IMR-90 (cell line): ENCODE measurements at regions not wholly inside any gene's neighbourhood (a gene's known extent, or its start where the extent isn't known, plus 50 kb on each side); places are given as distances from the start of the nearest gene placed in this dataset.

Experiments used
- ATAC-seq: fragments of 200-7000 bp; cut with Tn5 transposase; 2 replicates; pipeline ENCODE4 v1.9.1; 2020; ENCODE audit warnings: low read depth, mild to moderate bottlenecking, moderate library complexity
- BruUV-seq: library from RNA; stranded (reverse); fragments of 400-500 nt; replicated peaks from 2 replicates; lab custom pipeline; 2021; lab: Mats Ljungman, UMichigan
- CTCF ChIA-PET: fragments of 300-600 bp; formaldehyde crosslinking; extraction: SDS; loops from one replicate; lab custom pipeline; 2021; ENCODE audit warnings: antibody characterized with exemption; lab: Yijun Ruan, JAX
- POLR2A ChIA-PET: fragments of 300-600 bp; sonication (Branson Sonifier 250); formaldehyde crosslinking; loops from one replicate; lab custom pipeline; 2022; ENCODE audit warnings: antibody characterized with exemption; ENCODE audit not compliant: unreplicated experiment; lab: Charles Lee
- DNase-seq: peaks from one replicate; pipeline ENCODE4 v3.0.0; 2013
- H2AFZ ChIP-seq: replicated peaks from 2 replicates; pipeline ENCODE3; 2013; ENCODE audit warnings: low read length, mild to moderate bottlenecking; ENCODE audit not compliant: poor library complexity
- H2AK5ac ChIP-seq: 2 replicates; pipeline ENCODE4 v1.6.1; 2013; ENCODE audit warnings: low read depth, low read length, inconsistent platforms
- H2AK9ac ChIP-seq: replicated peaks from 2 replicates; pipeline ENCODE3; 2013; ENCODE audit warnings: mild to moderate bottlenecking, low read depth, low read length, moderate library complexity; ENCODE audit not compliant: poor library complexity
- H2BK120ac ChIP-seq: 2 replicates; pipeline ENCODE4 v1.6.1; 2013; ENCODE audit warnings: low read depth, low read length, inconsistent platforms
- H2BK15ac ChIP-seq: 3 replicates; pipeline ENCODE4 v1.6.1; 2013; ENCODE audit warnings: low read depth, low read length, inconsistent platforms
- H2BK20ac ChIP-seq: 2 replicates; pipeline ENCODE4 v1.6.1; 2013; ENCODE audit warnings: low read depth, mild to moderate bottlenecking, inconsistent platforms, low read length, moderate library complexity
- H2BK5ac ChIP-seq: 2 replicates; pipeline ENCODE4 v1.6.1; 2013; ENCODE audit warnings: mild to moderate bottlenecking, low read depth, low read length, inconsistent platforms; ENCODE audit not compliant: poor library complexity, severe bottlenecking
- H3K14ac ChIP-seq: replicated peaks from 2 replicates; pipeline ENCODE4 v1.6.1; 2013; ENCODE audit warnings: low read depth, low read length, inconsistent platforms
- H3K18ac ChIP-seq: 2 replicates; pipeline ENCODE4 v1.6.1; 2013; ENCODE audit warnings: low read depth, low read length, control low read depth
- H3K23ac ChIP-seq: 2 replicates; pipeline ENCODE4 v1.6.1; 2013; ENCODE audit warnings: low read depth, low read length, inconsistent platforms
- H3K27ac ChIP-seq: 2 replicates; pipeline ENCODE4 v1.5.1; 2013; ENCODE audit warnings: mild to moderate bottlenecking, control low read depth, low read length; ENCODE audit not compliant: insufficient read depth
- H3K27me3 ChIP-seq: 2 replicates; pipeline ENCODE4 v1.6.1; 2013; ENCODE audit warnings: low read length; ENCODE audit not compliant: control insufficient read depth, insufficient read depth
- H3K36me3 ChIP-seq: 2 replicates; pipeline ENCODE4 v1.6.1; 2013; ENCODE audit warnings: low read length, mixed read lengths; ENCODE audit not compliant: control insufficient read depth, insufficient read depth
- H3K4ac ChIP-seq: 2 replicates; pipeline ENCODE4 v1.6.1; 2013; ENCODE audit warnings: low read depth, low read length, inconsistent platforms
- H3K4me1 ChIP-seq: 2 replicates; pipeline ENCODE4 v1.6.1; 2013; ENCODE audit warnings: low read length, mixed read lengths; ENCODE audit not compliant: control insufficient read depth, insufficient read depth
- H3K4me2 ChIP-seq: 2 replicates; pipeline ENCODE4 v1.6.1; 2013; ENCODE audit warnings: low read depth, mild to moderate bottlenecking, control low read depth, low read length, moderate library complexity
- H3K4me3 ChIP-seq: 2 replicates; pipeline ENCODE4 v1.5.1; 2013; ENCODE audit warnings: low read depth, mild to moderate bottlenecking, control low read depth, low read length, moderate library complexity; ENCODE audit not compliant: insufficient read depth
- H3K56ac ChIP-seq: 2 replicates; pipeline ENCODE4 v1.6.1; 2013; ENCODE audit warnings: low read length, inconsistent platforms; ENCODE audit not compliant: insufficient read depth; ENCODE audit errors: extremely low read depth
- H3K79me1 ChIP-seq, 2 experiments: 2 replicates each; pipeline ENCODE4 v1.6.1; 2013; ENCODE audit warnings: low read length in 2 of 2, inconsistent platforms in 1 of 2, low read depth in 1 of 2
- H3K9ac ChIP-seq: 2 replicates; pipeline ENCODE4 v1.6.1; 2013; ENCODE audit warnings: low read depth, low read length, control low read depth
- H3K9me1 ChIP-seq: 2 replicates; pipeline ENCODE4 v1.6.1; 2013; ENCODE audit warnings: low read length, inconsistent platforms; ENCODE audit not compliant: insufficient read depth
- H3K9me3 ChIP-seq: 2 replicates; pipeline ENCODE4 v1.6.1; 2013; ENCODE audit warnings: low read length; ENCODE audit not compliant: control insufficient read depth, insufficient read depth
- H4K20me1 ChIP-seq: 2 replicates; pipeline ENCODE4 v1.6.1; 2013; ENCODE audit warnings: low read length, inconsistent platforms; ENCODE audit not compliant: insufficient read depth
- H4K5ac ChIP-seq: 2 replicates; pipeline ENCODE4 v1.6.1; 2013; ENCODE audit warnings: mild to moderate bottlenecking, low read depth, low read length, control low read depth
- H4K8ac ChIP-seq, 2 experiments: 2 replicates each; pipeline ENCODE4 v1.6.1; 2013; ENCODE audit warnings: low read depth in 2 of 2, low read length in 2 of 2, control low read depth in 1 of 2, inconsistent platforms in 1 of 2
- H4K91ac ChIP-seq: 2 replicates; pipeline ENCODE4 v1.6.1; 2013; ENCODE audit warnings: low read depth, low read length, inconsistent platforms; ENCODE audit not compliant: insufficient read depth
- BHLHE40 ChIP-seq: fragments of 150-350 bp; IDR thresholded peaks from 2 replicates; pipeline ENCODE4 v1.6.1; 2016; ENCODE audit warnings: mild to moderate bottlenecking, low read depth, low read length
- CEBPB ChIP-seq: IDR thresholded peaks from 2 replicates; pipeline ENCODE4 v1.6.1; 2012; ENCODE audit warnings: low read depth, low read length, improper control_type of control experiment
- CHD1 ChIP-seq: IDR thresholded peaks from 2 replicates; pipeline ENCODE4 v1.6.1; 2012; ENCODE audit warnings: low read depth, low read length, improper control_type of control experiment
- FOS ChIP-seq: fragments of 150-350 bp; IDR thresholded peaks from 2 replicates; pipeline ENCODE4 v1.6.1; 2016; ENCODE audit warnings: low read depth, low read length
- MAFK ChIP-seq: IDR thresholded peaks from 2 replicates; pipeline ENCODE4 v1.6.1; 2012; ENCODE audit warnings: low read depth, low read length, improper control_type of control experiment
- MAZ ChIP-seq: IDR thresholded peaks from 2 replicates; pipeline ENCODE4 v1.6.1; 2012; ENCODE audit warnings: low read depth, mild to moderate bottlenecking, low read length, improper control_type of control experiment, moderate library complexity, borderline replicate concordance
- NFE2L2 ChIP-seq: fragments of 150-350 bp; IDR thresholded peaks from 2 replicates; pipeline ENCODE4 v1.6.1; 2016; ENCODE audit warnings: low read depth, mild to moderate bottlenecking, low read length
- POLR2A ChIP-seq: IDR thresholded peaks from 2 replicates; pipeline ENCODE4 v1.6.1; 2012; ENCODE audit warnings: mild to moderate bottlenecking, low read depth, low read length
- RAD21 ChIP-seq: IDR thresholded peaks from 2 replicates; pipeline ENCODE4 v1.6.1; 2012; ENCODE audit warnings: low read length, improper control_type of control experiment
- RCOR1 ChIP-seq: IDR thresholded peaks from 2 replicates; pipeline ENCODE4 v1.6.1; 2012; ENCODE audit warnings: mild to moderate bottlenecking, low read length, improper control_type of control experiment; ENCODE audit not compliant: insufficient replicate concordance
- RFX5 ChIP-seq: IDR thresholded peaks from 2 replicates; pipeline ENCODE4 v1.8.0; 2012; ENCODE audit warnings: low read depth, mild to moderate bottlenecking, low read length, moderate library complexity
- SMC3 ChIP-seq: fragments of 150-350 bp; IDR thresholded peaks from 2 replicates; pipeline ENCODE4 v1.6.1; 2016; ENCODE audit warnings: low read depth, mild to moderate bottlenecking, antibody characterized with exemption, low read length, moderate library complexity
- WGBS, 2 experiments: methylation state at CpG; one replicate each; pipeline versions ENCODE4 v1.1.5 to v1.1.7; 2013; ENCODE audit warnings: missing lambda C conversion rate in 2 of 2; ENCODE audit not compliant: insufficient read length in 1 of 2; ENCODE audit errors: extremely low coverage in 2 of 2; 5-methylcytosine and 5-hydroxymethylcytosine counted together
- dilution Hi-C: fragments of 300-500 bp; cut with HindIII; formaldehyde crosslinking; loops from one replicate; pipeline ENCODE4 v1.14.3; 2018; ENCODE audit warnings: low sequenced_read_pairs; ENCODE audit not compliant: unreplicated experiment
- in situ Hi-C: fragments of 300-500 bp; cut with MboI; formaldehyde crosslinking; loops from 3 replicates; pipeline ENCODE4 v1.14.3; 2019; ENCODE audit warnings: low sequenced_read_pairs, inconsistent platforms, mixed read lengths
- intact Hi-C: fragments of 100-400 bp; cut with micrococcal nuclease; formaldehyde crosslinking; loops from 2 replicates; pipeline ENCODE4 v1.10.0; 2022
- TF ChIP-seq, protein P1 (sequence below): conservative IDR thresholded peaks from 2 replicates; pipeline ENCODE4 v1.5.1; 2012; ENCODE audit warnings: mild to moderate bottlenecking, low read depth, low read length, improper control_type of control experiment
- TF ChIP-seq, protein P2 (sequence below): fragments of 150-350 bp; IDR thresholded peaks from 2 replicates; pipeline ENCODE4 v1.6.1; 2017; ENCODE audit warnings: mild to moderate bottlenecking, antibody characterized with exemption, low read length, low read depth
- TF ChIP-seq, protein P3 (sequence below): fragments of 150-350 bp; IDR thresholded peaks from 2 replicates; pipeline ENCODE4 v1.6.1; 2016; ENCODE audit warnings: low read depth, mild to moderate bottlenecking, low read length, moderate library complexity, borderline replicate concordance

DNA sequence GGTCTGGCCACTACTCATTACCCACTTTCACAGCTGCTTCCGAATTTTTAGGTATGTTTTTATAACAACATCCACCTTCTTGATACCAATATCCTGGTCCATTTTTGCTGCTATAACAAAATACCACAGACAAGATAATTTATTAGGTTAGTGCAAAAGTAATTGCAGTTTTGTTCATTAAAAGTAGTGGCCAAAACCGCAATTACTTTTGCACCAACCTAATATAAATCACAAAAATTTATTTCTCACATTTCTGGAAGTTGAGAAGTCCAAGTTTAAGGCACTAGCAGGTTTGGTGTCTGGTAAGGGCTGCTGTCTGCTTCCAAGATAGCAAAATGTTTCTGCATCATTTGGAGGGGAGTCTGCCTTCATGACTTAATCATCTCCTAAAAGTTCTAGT lies 624.7 kb upstream of the ALCAM start:
- BruUV-seq = no TSS peak
- H3K4ac ChIP-seq = no peak overlapping the region
- no peaks in the 10 kb centered on the region for H3K79me1 ChIP-seq
- no peak overlapping the region for H2BK15ac ChIP-seq
- intact Hi-C loops (no loop called here), dilution Hi-C loops (no loop called here), in situ Hi-C loops (no loop called here)
- H2AK9ac ChIP-seq = no peak overlapping the region
- no peaks in the 10 kb centered on the region for H4K20me1 ChIP-seq
- H2BK5ac ChIP-seq = no peak overlapping the region
- H3K4me3 ChIP-seq = no peak overlapping the region
- no peak for DNase-seq
- no peak overlapping the region for H3K9ac ChIP-seq
- no peak overlapping the region for H2AFZ ChIP-seq
- H3K36me3 ChIP-seq = no peaks in the 10 kb centered on the region
- ChIA-PET POLR2A (no interaction called here), CTCF (no interaction called here)
- no peaks in the 10 kb centered on the region; the same call in 1 of the 2 replicates for H3K9me1 ChIP-seq
- no peak overlapping the region for H2BK120ac ChIP-seq
- no peak for TF ChIP-seq RCOR1
- no peak for TF ChIP-seq POLR2A
- no peak for TF ChIP-seq FOS
- no peak for TF ChIP-seq NFE2L2
- TF ChIP-seq, protein P1, sequence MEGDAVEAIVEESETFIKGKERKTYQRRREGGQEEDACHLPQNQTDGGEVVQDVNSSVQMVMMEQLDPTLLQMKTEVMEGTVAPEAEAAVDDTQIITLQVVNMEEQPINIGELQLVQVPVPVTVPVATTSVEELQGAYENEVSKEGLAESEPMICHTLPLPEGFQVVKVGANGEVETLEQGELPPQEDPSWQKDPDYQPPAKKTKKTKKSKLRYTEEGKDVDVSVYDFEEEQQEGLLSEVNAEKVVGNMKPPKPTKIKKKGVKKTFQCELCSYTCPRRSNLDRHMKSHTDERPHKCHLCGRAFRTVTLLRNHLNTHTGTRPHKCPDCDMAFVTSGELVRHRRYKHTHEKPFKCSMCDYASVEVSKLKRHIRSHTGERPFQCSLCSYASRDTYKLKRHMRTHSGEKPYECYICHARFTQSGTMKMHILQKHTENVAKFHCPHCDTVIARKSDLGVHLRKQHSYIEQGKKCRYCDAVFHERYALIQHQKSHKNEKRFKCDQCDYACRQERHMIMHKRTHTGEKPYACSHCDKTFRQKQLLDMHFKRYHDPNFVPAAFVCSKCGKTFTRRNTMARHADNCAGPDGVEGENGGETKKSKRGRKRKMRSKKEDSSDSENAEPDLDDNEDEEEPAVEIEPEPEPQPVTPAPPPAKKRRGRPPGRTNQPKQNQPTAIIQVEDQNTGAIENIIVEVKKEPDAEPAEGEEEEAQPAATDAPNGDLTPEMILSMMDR = no peak
- no peak for TF ChIP-seq RAD21
- no peak for TF ChIP-seq MAZ
- TF ChIP-seq, protein P2, sequence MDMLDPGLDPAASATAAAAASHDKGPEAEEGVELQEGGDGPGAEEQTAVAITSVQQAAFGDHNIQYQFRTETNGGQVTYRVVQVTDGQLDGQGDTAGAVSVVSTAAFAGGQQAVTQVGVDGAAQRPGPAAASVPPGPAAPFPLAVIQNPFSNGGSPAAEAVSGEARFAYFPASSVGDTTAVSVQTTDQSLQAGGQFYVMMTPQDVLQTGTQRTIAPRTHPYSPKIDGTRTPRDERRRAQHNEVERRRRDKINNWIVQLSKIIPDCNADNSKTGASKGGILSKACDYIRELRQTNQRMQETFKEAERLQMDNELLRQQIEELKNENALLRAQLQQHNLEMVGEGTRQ = no peak
- no peak for TF ChIP-seq MAFK
- TF ChIP-seq SMC3 = no peak
- TF ChIP-seq BHLHE40 = no peak
- no peak for TF ChIP-seq CHD1
- TF ChIP-seq, protein P3, sequence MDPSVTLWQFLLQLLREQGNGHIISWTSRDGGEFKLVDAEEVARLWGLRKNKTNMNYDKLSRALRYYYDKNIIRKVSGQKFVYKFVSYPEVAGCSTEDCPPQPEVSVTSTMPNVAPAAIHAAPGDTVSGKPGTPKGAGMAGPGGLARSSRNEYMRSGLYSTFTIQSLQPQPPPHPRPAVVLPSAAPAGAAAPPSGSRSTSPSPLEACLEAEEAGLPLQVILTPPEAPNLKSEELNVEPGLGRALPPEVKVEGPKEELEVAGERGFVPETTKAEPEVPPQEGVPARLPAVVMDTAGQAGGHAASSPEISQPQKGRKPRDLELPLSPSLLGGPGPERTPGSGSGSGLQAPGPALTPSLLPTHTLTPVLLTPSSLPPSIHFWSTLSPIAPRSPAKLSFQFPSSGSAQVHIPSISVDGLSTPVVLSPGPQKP = no peak
- TF ChIP-seq CEBPB = no peak
- no peak for TF ChIP-seq RFX5
- no peak overlapping the region for H3K4me2 ChIP-seq
- H4K8ac ChIP-seq = no peak overlapping the region
- H3K4me1 ChIP-seq = no peaks in the 10 kb centered on the region
- no CpG with 5 or more reads among the region's 2 CpGs for whole genome bisulfite sequencing, 2 experiments
- H3K9me3 ChIP-seq = no peaks in the 10 kb centered on the region
- H2AK5ac ChIP-seq = no peak overlapping the region
- no peak overlapping the region for H4K91ac ChIP-seq
- no peak overlapping the region for H3K27ac ChIP-seq
- H2BK20ac ChIP-seq = no peak overlapping the region
- H3K18ac ChIP-seq = no peak overlapping the region
- H3K14ac ChIP-seq = no peak overlapping the region
- no peak for ATAC-seq
- H3K23ac ChIP-seq = no peak overlapping the region
- no peak overlapping the region for H4K5ac ChIP-seq
- no peaks in the 10 kb centered on the region for H3K27me3 ChIP-seq
- H3K56ac ChIP-seq = no peak overlapping the region
